Kidney (tissue), 13 donors: ENCODE measurements at regions not wholly inside any gene's neighbourhood (a gene's known extent, or its start where the extent isn't known, plus 50 kb on each side); places are given as distances from the start of the nearest gene placed in this dataset.
A peak's percentile ranks its signal among the peaks of the same experiment; 100 is the strongest.

ENCODE experiments used
- DNase-seq, 5 donors: peaks; one replicate each; pipeline ENCODE4 v3.0.0-alpha.2; 2013 to 2020
- FAIRE-seq: peaks from 2 replicates; lab custom pipeline; 2012; peaks lifted over from hg19 to GRCh38; lab: Jason Lieb, UNC
- H3K27ac ChIP-seq, 2 donors: one replicate each; pipeline ENCODE4 v1.7.0; 2013; ENCODE audit warnings: low read depth in 2 of 2, low read length in 2 of 2, inconsistent platforms in 1 of 2
- H3K27me3 ChIP-seq: one replicate; pipeline ENCODE4 v1.7.1; 2013; ENCODE audit warnings: low read length, inconsistent platforms; ENCODE audit not compliant: control insufficient read depth, insufficient read depth
- H3K36me3 ChIP-seq, 3 donors: one replicate each; pipeline versions ENCODE4 v1.7.0 to v1.7.1; 2013; ENCODE audit warnings: low read length in 3 of 3, control low read depth in 1 of 3, inconsistent platforms in 1 of 3; ENCODE audit not compliant: insufficient read depth in 3 of 3, control insufficient read depth in 2 of 3
- H3K4me1 ChIP-seq, 3 donors: one replicate each; pipeline versions ENCODE4 v1.7.0 to v1.7.1; 2013; ENCODE audit warnings: low read length in 3 of 3, inconsistent platforms in 1 of 3, low read depth in 1 of 3; ENCODE audit not compliant: control insufficient read depth in 2 of 3, insufficient read depth in 2 of 3
- H3K4me3 ChIP-seq, 3 donors: one replicate each; pipeline versions ENCODE4 v1.7.0 to v1.8.1; 2013; ENCODE audit warnings: low read length in 3 of 3, control low read depth in 1 of 3, inconsistent platforms in 1 of 3
- H3K9ac ChIP-seq, 3 donors: one replicate each; pipeline versions ENCODE4 v1.7.0 to v1.7.1; 2013; ENCODE audit warnings: low read length in 3 of 3, control low read depth in 1 of 3, inconsistent platforms in 1 of 3
- H3K9me3 ChIP-seq, 3 donors: one replicate each; pipeline versions ENCODE4 v1.7.0 to v1.7.1; 2013; ENCODE audit warnings: low read length in 3 of 3, control low read depth in 1 of 3, inconsistent platforms in 1 of 3; ENCODE audit not compliant: control insufficient read depth in 2 of 3, insufficient read depth in 1 of 3
- intact Hi-C: fragments of 100-400 bp; cut with DNase I; formaldehyde crosslinking; loops from one replicate; pipeline ENCODE4 v1.11.1; 2022
- TF ChIP-seq, protein P1 (sequence below): IDR thresholded peaks from 3 replicates; pipeline ENCODE4 v1.5.1; 2012; ENCODE audit warnings: mild to moderate bottlenecking, moderate library complexity, borderline replicate concordance; ENCODE audit not compliant: insufficient read depth; ENCODE audit errors: extremely low read depth
- donor health status: control.
- donor health status: control.
- donor health status: control.
- donor health status: control.
- donor health status: control.
- donor health status: DM: yes; HTN: yes; CAD: no.
- donor health status: Normal renal cell carcinoma (clear cell type).

DNA sequence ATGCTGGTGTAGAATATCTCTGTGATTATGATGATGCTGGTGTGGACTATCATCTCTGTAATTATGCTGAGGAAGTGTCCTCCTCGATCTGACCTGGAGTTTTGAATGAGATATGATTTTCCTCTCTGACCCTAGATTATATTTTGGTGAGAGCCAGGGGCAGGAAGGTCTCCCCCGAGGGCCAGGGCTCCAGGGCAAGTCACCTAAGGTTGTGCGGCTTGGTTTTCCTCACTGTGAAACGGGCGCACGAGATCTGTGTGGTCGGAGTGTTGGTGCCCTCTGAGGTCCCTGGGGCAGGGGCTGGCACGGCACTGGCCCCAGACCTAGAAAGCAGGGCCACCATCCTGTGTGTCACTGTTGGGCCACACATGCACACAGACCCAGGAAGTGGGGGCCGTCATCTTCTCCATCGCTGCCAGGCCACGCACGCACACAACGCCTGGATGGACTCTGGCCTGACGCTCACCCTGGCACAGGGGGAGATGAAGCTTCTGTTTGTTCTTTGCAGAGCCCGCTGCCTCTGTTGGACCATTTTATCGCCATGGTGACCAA lies 67.7 kb upstream of the ZNF469 start:
- H3K4me3 ChIP-seq = no peak overlapping the region
- DNase-seq = peak in 1 of 5 donors; percentile 45
- TF ChIP-seq, protein P1, sequence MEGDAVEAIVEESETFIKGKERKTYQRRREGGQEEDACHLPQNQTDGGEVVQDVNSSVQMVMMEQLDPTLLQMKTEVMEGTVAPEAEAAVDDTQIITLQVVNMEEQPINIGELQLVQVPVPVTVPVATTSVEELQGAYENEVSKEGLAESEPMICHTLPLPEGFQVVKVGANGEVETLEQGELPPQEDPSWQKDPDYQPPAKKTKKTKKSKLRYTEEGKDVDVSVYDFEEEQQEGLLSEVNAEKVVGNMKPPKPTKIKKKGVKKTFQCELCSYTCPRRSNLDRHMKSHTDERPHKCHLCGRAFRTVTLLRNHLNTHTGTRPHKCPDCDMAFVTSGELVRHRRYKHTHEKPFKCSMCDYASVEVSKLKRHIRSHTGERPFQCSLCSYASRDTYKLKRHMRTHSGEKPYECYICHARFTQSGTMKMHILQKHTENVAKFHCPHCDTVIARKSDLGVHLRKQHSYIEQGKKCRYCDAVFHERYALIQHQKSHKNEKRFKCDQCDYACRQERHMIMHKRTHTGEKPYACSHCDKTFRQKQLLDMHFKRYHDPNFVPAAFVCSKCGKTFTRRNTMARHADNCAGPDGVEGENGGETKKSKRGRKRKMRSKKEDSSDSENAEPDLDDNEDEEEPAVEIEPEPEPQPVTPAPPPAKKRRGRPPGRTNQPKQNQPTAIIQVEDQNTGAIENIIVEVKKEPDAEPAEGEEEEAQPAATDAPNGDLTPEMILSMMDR = no peak
- H3K9me3 ChIP-seq = no peaks in the 10 kb centered on the region
- H3K27me3 ChIP-seq = no peaks in the 10 kb centered on the region
- no peak overlapping the region for H3K27ac ChIP-seq
- intact Hi-C loops = no loop called here
- H3K9ac ChIP-seq = no peak overlapping the region
- FAIRE-seq = no peak
- no peaks in the 10 kb centered on the region for H3K4me1 ChIP-seq
- no peaks in the 10 kb centered on the region for H3K36me3 ChIP-seq

DNA sequence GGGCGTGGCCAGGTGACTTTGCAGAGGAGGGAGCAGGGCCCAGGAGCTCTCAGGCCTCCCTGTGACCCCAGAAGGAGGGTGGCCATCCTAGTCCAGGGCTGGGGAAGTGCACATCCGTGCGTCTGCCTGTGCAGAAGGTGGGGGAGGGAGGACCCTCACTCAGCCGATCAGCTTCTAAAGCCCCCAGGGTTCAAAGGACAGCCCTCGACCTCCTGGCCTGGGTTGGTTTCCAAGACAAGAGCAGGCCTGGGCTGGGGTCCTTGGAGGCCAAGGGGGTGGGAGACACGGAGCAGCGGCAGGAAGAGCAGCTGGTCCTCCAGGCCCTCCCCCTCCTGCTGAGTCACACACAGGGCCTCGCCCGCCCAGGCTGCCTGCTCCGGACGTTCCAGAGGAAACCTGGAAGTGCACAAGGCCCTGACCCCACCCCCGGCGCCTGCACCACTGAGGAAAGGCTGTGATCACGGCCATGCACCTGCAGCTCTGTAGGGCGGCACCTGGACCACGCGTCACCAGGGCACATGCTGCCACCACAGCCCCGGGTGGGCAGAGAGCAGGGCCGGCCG lies 67.1 kb upstream of the ZNF469 start:
- intact Hi-C loops = no loop called here
- DNase-seq (peak in 3 of 5 donors; percentile 54 to 78 (median 63)), FAIRE-seq (no peak)
- H3K4me1 ChIP-seq = no peaks in the 10 kb centered on the region
- H3K27ac ChIP-seq = no peak overlapping the region
- H3K9me3 ChIP-seq = no peaks in the 10 kb centered on the region
- H3K4me3 ChIP-seq = no peak overlapping the region
- H3K36me3 ChIP-seq = no peaks in the 10 kb centered on the region
- no peaks in the 10 kb centered on the region for H3K27me3 ChIP-seq
- H3K9ac ChIP-seq = no peak overlapping the region
- TF ChIP-seq, protein P1 = no peak

DNA sequence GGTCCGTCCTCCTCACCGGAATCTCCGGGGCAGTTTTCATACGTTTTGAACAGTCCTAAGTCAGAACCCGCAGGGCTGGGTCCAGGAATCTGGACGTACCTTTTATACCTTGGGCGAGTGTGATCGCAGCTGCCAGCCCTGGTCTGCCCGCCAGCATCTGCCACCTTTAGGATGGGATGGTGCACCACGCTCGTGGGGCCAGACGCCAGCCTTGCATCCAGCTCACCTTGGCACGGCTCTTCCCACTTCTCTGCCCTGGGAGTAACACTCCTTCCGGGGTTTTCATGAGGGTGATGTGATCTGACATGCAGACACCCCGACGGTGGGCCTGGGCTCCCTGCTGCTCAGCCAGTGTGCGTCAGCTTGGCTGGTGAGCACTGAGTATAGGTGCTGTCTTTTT lies 66.6 kb upstream of the ZNF469 start:
- Histone ChIP-seq H3K4me1 (no peaks in the 10 kb centered on the region), H3K9me3 (no peaks in the 10 kb centered on the region), H3K4me3 (no peak overlapping the region), H3K9ac (no peak overlapping the region), H3K27ac (no peak overlapping the region), H3K36me3 (no peaks in the 10 kb centered on the region), H3K27me3 (no peaks in the 10 kb centered on the region)
- no peak for FAIRE-seq
- TF ChIP-seq, protein P1 = no peak
- DNase-seq = peak in 1 of 5 donors; percentile 56
- intact Hi-C loops = no loop called here
